SU-DHL-6 (cell line): ENCODE measurements at regions not wholly inside any gene's neighbourhood (a gene's known extent, or its start where the extent isn't known, plus 50 kb on each side); places are given as distances from the start of the nearest gene placed in this dataset.

Source experiments
- H2AFZ ChIP-seq: fragments of 200-600 bp; sonication (generic); 2 replicates; pipeline ENCODE4 v1.6.1; 2014; ENCODE audit warnings: low read depth, mild to moderate bottlenecking, moderate library complexity, mixed read lengths, antibody characterized with exemption, low read length; ENCODE audit not compliant: severe bottlenecking
- H3F3A ChIP-seq: fragments of 200-600 bp; shearing (Covaris generic); 2 replicates; pipeline ENCODE4 v1.6.0; 2016; ENCODE audit warnings: antibody characterized with exemption, mild to moderate bottlenecking; ENCODE audit not compliant: insufficient read depth
- H3K27ac ChIP-seq: fragments of 200-600 bp; sonication (generic); 2 replicates; pipeline ENCODE4 v1.5.1; 2016; ENCODE audit warnings: low read depth, mild to moderate bottlenecking, low read length, moderate library complexity, mixed read lengths
- H3K27me3 ChIP-seq: fragments of 200-600 bp; sonication (generic), shearing (Covaris generic); 2 replicates; pipeline ENCODE4 v1.6.0; 2014; ENCODE audit warnings: mild to moderate bottlenecking, low read length
- H3K36me3 ChIP-seq: fragments of 200-600 bp; sonication (generic); 2 replicates; pipeline ENCODE4 v1.6.1; 2014; ENCODE audit warnings: mild to moderate bottlenecking, low read length, mixed read lengths
- H3K4me2 ChIP-seq: fragments of 300-600, 200-600 bp; shearing (Covaris generic), sonication (generic); 2 replicates; pipeline ENCODE4 v1.6.0; 2014; ENCODE audit warnings: low read length, low read depth, mild to moderate bottlenecking; ENCODE audit not compliant: poor library complexity, severe bottlenecking
- H3K4me3 ChIP-seq: fragments of 200-600 bp; sonication (generic); 2 replicates; pipeline ENCODE4 v1.5.1; 2014; ENCODE audit warnings: antibody characterized with exemption, low read length, mild to moderate bottlenecking, mixed read lengths; ENCODE audit not compliant: insufficient read depth, poor library complexity, severe bottlenecking
- H3K79me2 ChIP-seq: fragments of 200-600 bp; sonication (generic); 2 replicates; pipeline ENCODE4 v1.6.1; 2014; ENCODE audit warnings: mild to moderate bottlenecking, low read length, moderate library complexity; ENCODE audit not compliant: insufficient read depth
- H3K9ac ChIP-seq: fragments of 200-600 bp; sonication (generic); 2 replicates; pipeline ENCODE4 v1.7.0; 2014; ENCODE audit warnings: mild to moderate bottlenecking, low read length
- H3K9me2 ChIP-seq: fragments of 200-600 bp; sonication (generic); replicated peaks from 2 replicates; pipeline ENCODE4 v1.6.1; 2014; ENCODE audit warnings: low read length; ENCODE audit not compliant: insufficient read depth
- H3K9me3 ChIP-seq: fragments of 200-600 bp; sonication (generic); 2 replicates; pipeline ENCODE4 v1.6.1; 2014; ENCODE audit warnings: low read length, mixed read lengths; ENCODE audit not compliant: insufficient read depth
- H4K20me1 ChIP-seq: fragments of 200-600 bp; sonication (generic); 2 replicates; pipeline ENCODE4 v1.6.1; 2014; ENCODE audit warnings: low read depth, mild to moderate bottlenecking, antibody characterized with exemption, low read length, moderate library complexity, mixed read lengths
- CTCF ChIP-seq: fragments of 200-600 bp; sonication (generic); IDR thresholded peaks from one replicate; pipeline ENCODE4 v1.5.1; 2017; ENCODE audit warnings: antibody characterized with exemption, mild to moderate bottlenecking, low read length, moderate library complexity; ENCODE audit not compliant: insufficient read depth, poor library complexity, severe bottlenecking
- EZH2phosphoT487 ChIP-seq: fragments of 200-600 bp; sonication (generic), shearing (Covaris generic); conservative IDR thresholded peaks from 2 replicates; pipeline ENCODE4 v1.6.1; 2018; ENCODE audit warnings: mild to moderate bottlenecking, antibody characterized with exemption, low read length, moderate library complexity, mixed read lengths

GRCh38 chr11:45393826-45394225 lies 107.7 kb upstream of the SYT13 start:
- Histone ChIP-seq H3K36me3 (no peaks in the 10 kb centered on the region), H3K9me2 (no peaks in the 10 kb centered on the region), H3K27ac (no peak overlapping the region), H3K9ac (no peak overlapping the region), H3F3A (no peaks in the 10 kb centered on the region), H4K20me1 (no peaks in the 10 kb centered on the region), H3K4me2 (no peak overlapping the region), H3K9me3 (no peaks in the 10 kb centered on the region), H3K27me3 (no peaks in the 10 kb centered on the region), H2AFZ (no peak overlapping the region), H3K4me3 (no peak overlapping the region), H3K79me2 (no peaks in the 10 kb centered on the region)
- no peak for TF ChIP-seq EZH2phosphoT487
- TF ChIP-seq CTCF: no peak

- Histone ChIP-seq H3K4me2 (no peak overlapping the region), H3K27ac (no peak overlapping the region), H3K9me2 (no peaks in the 10 kb centered on the region), H3K9me3 (no peaks in the 10 kb centered on the region), H4K20me1 (no peaks in the 10 kb centered on the region), H3K79me2 (no peaks in the 10 kb centered on the region), H2AFZ (no peak overlapping the region), H3K9ac (no peak overlapping the region), H3K36me3 (no peaks in the 10 kb centered on the region), H3F3A (no peaks in the 10 kb centered on the region), H3K4me3 (no peak overlapping the region), H3K27me3 (no peaks in the 10 kb centered on the region)
- TF ChIP-seq EZH2phosphoT487: no peak
- no peak for TF ChIP-seq CTCF
These were observed 107.2 kb upstream of the SYT13 start for GRCh38 chr11:45393334-45393733.

- Histone ChIP-seq H3K27ac (no peak overlapping the region), H3K9me2 (no peaks in the 10 kb centered on the region), H2AFZ (no peak overlapping the region), H3K36me3 (no peaks in the 10 kb centered on the region), H3K27me3 (no peaks in the 10 kb centered on the region), H3K79me2 (no peaks in the 10 kb centered on the region), H3F3A (no peaks in the 10 kb centered on the region), H3K4me2 (no peak overlapping the region), H3K4me3 (no peak overlapping the region), H4K20me1 (no peaks in the 10 kb centered on the region), H3K9me3 (no peaks in the 10 kb centered on the region), H3K9ac (no peak overlapping the region)
- no peak for TF ChIP-seq EZH2phosphoT487
- no peak for TF ChIP-seq CTCF
These were observed 106.5 kb upstream of the SYT13 start for GRCh38 chr11:45392591-45393091.

- Histone ChIP-seq H3K27ac (no peak overlapping the region), H2AFZ (no peak overlapping the region), H3K9ac (no peak overlapping the region), H3K4me2 (no peak overlapping the region), H3F3A (no peaks in the 10 kb centered on the region), H3K79me2 (no peaks in the 10 kb centered on the region), H3K36me3 (no peaks in the 10 kb centered on the region), H3K9me2 (no peaks in the 10 kb centered on the region), H4K20me1 (no peaks in the 10 kb centered on the region), H3K9me3 (no peaks in the 10 kb centered on the region), H3K27me3 (no peaks in the 10 kb centered on the region), H3K4me3 (no peak overlapping the region)
- TF ChIP-seq EZH2phosphoT487 (no peak), CTCF (no peak)
These were observed 106.0 kb upstream of the SYT13 start for GRCh38 chr11:45392154-45392553.
